ENCODE measurements at regions not wholly inside any gene's neighbourhood (a gene's known extent, or its start where the extent isn't known, plus 50 kb on each side); places are given as distances from the start of the nearest gene placed in this dataset.
"Not testable (repeated sequence)": the region's sequence is repeated elsewhere in the genome, so short reads cannot be mapped to it uniquely, and the experiment has no call there.

GRCh38 chr1:188937965-188938551 lies 1539.6 kb downstream of the BRINP3 start:
- DNase-seq, result no peak

GRCh38 chr1:188941986-188942385 lies 1535.7 kb downstream of the BRINP3 start:
- DNase-seq, result no peak

DNA sequence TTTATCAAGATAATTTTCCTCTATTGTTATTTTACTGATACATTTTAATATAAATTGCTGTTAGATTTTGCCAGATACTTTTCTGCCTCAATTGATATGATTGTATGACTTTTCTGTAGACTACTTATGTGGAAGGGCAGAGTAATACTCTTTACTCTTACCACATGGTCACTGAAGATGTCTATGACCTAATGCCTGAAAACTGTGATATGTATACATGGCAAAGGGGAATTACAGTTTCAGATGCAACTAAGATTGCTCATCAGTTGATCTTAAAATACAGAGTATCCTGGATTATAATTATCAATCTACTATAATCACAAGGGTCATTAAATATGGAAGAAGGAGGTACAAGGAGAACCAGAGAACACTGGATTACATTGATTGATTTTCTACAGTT lies 1528.0 kb downstream of the BRINP3 start:
- DNase-seq, result no peak

DNA sequence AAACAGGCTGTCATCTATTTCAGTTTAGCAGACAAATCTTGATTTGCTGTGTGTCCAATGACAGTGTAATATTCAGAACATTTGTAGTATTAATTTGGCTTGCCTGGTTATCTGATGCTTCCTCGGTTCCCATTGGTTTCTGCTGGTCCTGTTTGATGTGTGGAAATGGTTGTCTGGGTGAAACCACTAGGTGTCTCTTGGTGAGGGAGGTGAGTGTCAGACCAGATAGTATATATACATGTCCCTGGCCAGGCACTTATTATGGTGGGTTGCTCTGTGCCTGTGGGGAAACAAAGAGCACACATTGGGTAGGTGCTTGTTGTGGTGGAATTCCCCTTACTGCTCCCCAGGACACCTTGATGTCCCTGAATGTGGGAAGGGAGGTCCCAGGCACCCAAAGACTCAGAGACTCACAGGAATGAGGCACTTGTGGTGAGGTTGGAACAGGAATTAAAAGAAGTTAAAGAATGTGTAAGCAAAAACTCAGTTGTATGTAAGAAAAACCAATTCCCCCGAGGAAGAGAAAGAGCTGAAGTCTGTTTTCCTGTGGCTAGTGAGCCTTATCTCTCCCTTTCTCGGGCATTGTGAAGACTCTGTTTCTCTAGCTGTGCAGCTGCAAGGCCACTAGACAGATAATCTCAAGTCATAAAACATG lies 1519.1 kb downstream of the BRINP3 start:
- DNase-seq, result no peak

GRCh38 chr1:188986745-188987417 lies 1490.8 kb downstream of the BRINP3 start:
- no peak for DNase-seq

DNA sequence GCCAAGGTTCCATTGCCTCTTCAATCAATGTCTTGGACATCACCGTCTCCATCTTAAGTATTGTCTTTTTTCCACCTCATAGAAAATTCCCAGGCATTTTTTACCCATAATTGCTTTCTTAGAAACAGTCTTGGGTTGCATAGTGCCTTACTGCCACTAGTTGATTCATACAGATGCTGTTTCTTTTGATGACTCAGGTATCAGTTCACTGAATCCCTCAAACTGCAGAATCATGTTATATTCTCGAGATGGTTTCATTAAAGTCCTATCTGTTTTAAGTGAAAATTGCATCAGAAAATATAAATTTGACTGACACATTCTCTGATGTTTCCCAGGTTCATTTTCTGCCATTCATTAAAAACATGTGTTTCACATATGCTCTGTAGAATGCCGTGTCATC lies 1489.1 kb downstream of the BRINP3 start:
- no peak for DNase-seq

- DNase-seq, result no peak
Measured at GRCh38 chr1:188991221-188991930, 1486.3 kb downstream of the BRINP3 start.

GRCh38 chr1:189007824-189008223 lies 1469.8 kb downstream of the BRINP3 start:
- no peak for DNase-seq

DNA sequence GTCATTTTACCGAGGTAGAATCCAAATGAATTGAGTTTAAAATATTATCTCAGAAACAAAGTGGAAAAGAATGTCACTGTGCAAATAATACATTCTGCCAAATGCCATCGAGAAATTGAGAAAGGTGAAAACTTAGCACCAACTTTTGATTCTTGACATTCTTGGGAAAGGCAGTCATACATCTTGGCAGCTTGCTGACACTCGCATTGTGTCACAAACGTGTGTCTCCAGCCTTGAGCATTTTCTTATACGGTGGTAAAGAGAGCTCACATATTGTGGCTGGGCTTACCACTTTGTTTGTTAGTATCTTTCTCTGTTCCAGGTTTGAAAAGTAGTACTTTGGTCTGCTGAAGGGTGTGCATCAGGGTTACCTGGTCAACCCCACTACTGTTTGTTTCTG lies 1456.1 kb downstream of the BRINP3 start:
- DNase-seq, result no peak

GRCh38 chr1:189022015-189022414 lies 1455.6 kb downstream of the BRINP3 start:
- DNase-seq, result no peak

- no peak for DNase-seq
Measured at GRCh38 chr1:189027512-189027911, 1450.2 kb downstream of the BRINP3 start.

GRCh38 chr1:189033169-189033568 lies 1444.5 kb downstream of the BRINP3 start:
- DNase-seq, result no peak

GRCh38 chr1:189036628-189037027 lies 1441.0 kb downstream of the BRINP3 start:
- no peak for DNase-seq

- DNase-seq, result no peak
Measured at GRCh38 chr1:189046127-189046526, 1431.5 kb downstream of the BRINP3 start.

DNA sequence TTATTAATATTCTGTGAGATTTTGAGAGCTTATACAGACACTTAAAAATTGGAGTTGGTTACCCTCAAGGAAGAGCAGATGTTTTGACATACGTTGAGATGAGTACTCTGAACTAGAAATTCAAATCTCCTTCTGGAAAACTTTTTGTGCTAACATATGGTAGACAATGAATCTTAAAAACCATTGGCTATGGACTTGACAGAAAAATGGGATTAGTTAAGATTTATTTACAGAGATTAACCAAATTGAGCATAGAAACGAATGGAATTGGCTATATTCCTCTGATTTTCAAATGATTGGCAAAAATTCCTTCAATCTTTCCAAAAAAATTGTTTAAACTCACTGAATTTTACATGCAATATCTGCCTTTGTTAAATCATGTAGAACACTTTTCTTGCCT lies 1392.9 kb downstream of the BRINP3 start:
- no peak for DNase-seq

GRCh38 chr1:189103956-189104355 lies 1373.7 kb downstream of the BRINP3 start:
- no peak for DNase-seq

- no peak for DNase-seq
Measured at GRCh38 chr1:189117072-189117770, 1360.4 kb downstream of the BRINP3 start.

- DNase-seq, result no peak
Measured at GRCh38 chr1:189121941-189122340, 1355.7 kb downstream of the BRINP3 start.

DNA sequence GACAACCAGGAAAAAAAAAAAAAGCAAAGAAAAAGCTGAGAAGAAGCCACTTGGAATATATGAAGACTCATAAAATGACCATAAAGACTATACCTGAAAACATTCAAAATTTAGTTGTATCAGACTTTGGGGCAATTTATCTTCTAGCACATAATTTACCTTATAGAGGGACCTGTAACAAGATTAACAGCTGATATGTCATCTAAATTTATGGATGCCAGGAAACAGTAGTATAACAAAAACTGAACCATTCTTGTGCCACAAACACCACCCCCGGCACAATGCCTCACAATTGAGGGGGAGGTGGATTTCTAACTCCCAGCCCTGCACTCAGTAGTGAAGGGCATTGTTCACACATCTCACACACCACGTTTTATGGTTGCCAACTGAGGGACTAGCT lies 1352.0 kb downstream of the BRINP3 start:
- DNase-seq, result no peak

- no peak for DNase-seq
Measured at GRCh38 chr1:189131576-189131975, 1346.1 kb downstream of the BRINP3 start.

DNA sequence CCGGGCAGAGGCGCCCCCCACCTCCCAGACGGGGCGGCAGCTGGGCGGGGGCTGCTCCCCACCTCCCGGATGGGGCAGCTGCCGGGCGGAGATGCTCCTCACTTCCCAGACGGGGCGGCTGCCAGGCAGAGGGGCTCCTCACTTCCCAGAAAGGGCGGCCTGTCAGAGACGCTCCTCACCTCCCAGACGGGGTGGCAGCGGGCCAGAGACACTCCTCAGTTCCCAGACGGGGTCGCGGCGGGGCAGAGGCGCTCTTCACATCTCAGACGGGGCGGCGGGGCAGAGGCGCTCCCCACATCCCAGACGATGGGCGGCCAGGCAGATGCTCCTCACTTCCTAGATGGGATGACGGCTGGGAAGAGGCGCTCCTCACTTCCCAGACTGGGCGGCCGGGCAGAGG lies 1337.9 kb downstream of the BRINP3 start:
- not testable (repeated sequence) for DNase-seq

GRCh38 chr1:189141056-189141455 lies 1336.6 kb downstream of the BRINP3 start:
- no peak for DNase-seq
